C4-2B (cell line): ENCODE measurements at regions not wholly inside any gene's neighbourhood (a gene's known extent, or its start where the extent isn't known, plus 50 kb on each side); places are given as distances from the start of the nearest gene placed in this dataset.

ENCODE experiments used
- CTCF ChIP-seq: fragments of 450-650 bp; conservative IDR thresholded peaks from 2 replicates; pipeline ENCODE4 v1.5.1; 2017; ENCODE audit warnings: mild to moderate bottlenecking
- ZFX ChIP-seq: fragments of 450-650 bp; IDR thresholded peaks from 2 replicates; pipeline ENCODE4 v1.6.1; 2017

- TF ChIP-seq CTCF (peak; percentile 79), ZFX (no peak)
These were observed 375.7 kb upstream of the CAMK1G start for GRCh38 chr1:209207701-209208286.
